GM21576 (cell line): ENCODE measurements at regions not wholly inside any gene's neighbourhood (a gene's known extent, or its start where the extent isn't known, plus 50 kb on each side); places are given as distances from the start of the nearest gene placed in this dataset.
A peak's percentile ranks its signal among the peaks of the same experiment; 100 is the strongest.
"Not testable (repeated sequence)": the region's sequence is repeated elsewhere in the genome, so short reads cannot be mapped to it uniquely, and the experiment has no call there.

Source experiments
- ATAC-seq: cut with Tn5 transposase; IDR thresholded peaks from one replicate; pipeline ENCODE4 v1.9.1; 2021; ENCODE audit warnings: mild to moderate bottlenecking, moderate library complexity; ENCODE audit not compliant: unreplicated experiment

GRCh38 chr6:144602523-144603180 lies 317.5 kb downstream of the UTRN start:
- ATAC-seq, result no peak

GRCh38 chr6:144606083-144606482 lies 320.9 kb downstream of the UTRN start:
- ATAC-seq, result no peak

GRCh38 chr6:144607998-144608735 lies 323.0 kb downstream of the UTRN start:
- ATAC-seq, result no peak

- no peak for ATAC-seq
These were observed 327.7 kb downstream of the UTRN start for GRCh38 chr6:144612811-144613210.

GRCh38 chr6:144613859-144614258 lies 328.7 kb downstream of the UTRN start:
- peak; percentile 70 for ATAC-seq

GRCh38 chr6:144615870-144616269 lies 330.7 kb downstream of the UTRN start:
- no peak for ATAC-seq

- no peak for ATAC-seq
These were observed 332.1 kb downstream of the UTRN start for GRCh38 chr6:144617191-144617590.

GRCh38 chr6:144617708-144618107 lies 332.6 kb downstream of the UTRN start:
- ATAC-seq, result no peak

GRCh38 chr6:144619966-144620365 lies 334.8 kb downstream of the UTRN start:
- ATAC-seq, result no peak

- ATAC-seq, result no peak
These were observed 336.2 kb downstream of the UTRN start for GRCh38 chr6:144621332-144621731.

GRCh38 chr6:144624246-144624645 lies 339.1 kb downstream of the UTRN start:
- no peak for ATAC-seq

GRCh38 chr6:144624716-144625115 lies 339.6 kb downstream of the UTRN start:
- no peak for ATAC-seq

GRCh38 chr6:144630857-144631256 lies 345.7 kb downstream of the UTRN start:
- no peak for ATAC-seq

- no peak for ATAC-seq
These were observed 347.1 kb downstream of the UTRN start for GRCh38 chr6:144632266-144632665.

- ATAC-seq, result no peak
These were observed 348.8 kb downstream of the UTRN start for GRCh38 chr6:144633886-144634285.

GRCh38 chr6:144634371-144634770 lies 349.2 kb downstream of the UTRN start:
- ATAC-seq, result no peak

GRCh38 chr6:144635051-144635450 lies 349.9 kb downstream of the UTRN start:
- no peak for ATAC-seq

GRCh38 chr6:144636025-144636424 lies 350.9 kb downstream of the UTRN start:
- not testable (repeated sequence) for ATAC-seq

- no peak for ATAC-seq
These were observed 352.4 kb downstream of the UTRN start for GRCh38 chr6:144637541-144637940.

- no peak for ATAC-seq
These were observed 354.5 kb downstream of the UTRN start for GRCh38 chr6:144639654-144640053.

- ATAC-seq, result no peak
These were observed 356.2 kb downstream of the UTRN start for GRCh38 chr6:144641286-144641685.

GRCh38 chr6:144644776-144645175 lies 359.6 kb downstream of the UTRN start:
- no peak for ATAC-seq
